HG03558 (cell line): ENCODE measurements at regions not wholly inside any gene's neighbourhood (a gene's known extent, or its start where the extent isn't known, plus 50 kb on each side); places are given as distances from the start of the nearest gene placed in this dataset.

Source experiments
- ATAC-seq: cut with Tn5 transposase; IDR thresholded peaks from one replicate; pipeline ENCODE4 v1.9.1; 2021; ENCODE audit warnings: moderate number of reproducible peaks; ENCODE audit not compliant: unreplicated experiment; ENCODE audit errors: extremely low read depth

DNA sequence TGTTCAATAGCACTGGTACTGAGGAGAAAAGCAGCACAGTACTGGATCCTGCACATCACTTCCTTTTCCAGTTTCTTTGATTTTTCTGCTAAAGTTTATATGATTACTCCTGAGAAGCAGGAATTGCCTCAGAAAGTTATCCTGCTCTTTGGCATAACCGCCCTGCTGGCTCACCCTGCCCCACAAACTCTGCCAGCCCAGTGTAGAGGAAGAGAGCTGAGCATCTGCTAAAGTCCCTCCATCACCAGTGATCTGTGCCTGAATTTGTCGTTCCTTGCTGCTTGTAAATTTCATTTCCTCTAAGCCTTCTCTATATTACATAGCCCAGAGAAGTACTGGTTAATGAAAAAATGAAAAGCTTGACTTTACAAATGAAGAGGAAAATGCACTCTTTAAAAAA is 87.0 kb upstream of the C1orf21 start:
- ATAC-seq = no peak

DNA sequence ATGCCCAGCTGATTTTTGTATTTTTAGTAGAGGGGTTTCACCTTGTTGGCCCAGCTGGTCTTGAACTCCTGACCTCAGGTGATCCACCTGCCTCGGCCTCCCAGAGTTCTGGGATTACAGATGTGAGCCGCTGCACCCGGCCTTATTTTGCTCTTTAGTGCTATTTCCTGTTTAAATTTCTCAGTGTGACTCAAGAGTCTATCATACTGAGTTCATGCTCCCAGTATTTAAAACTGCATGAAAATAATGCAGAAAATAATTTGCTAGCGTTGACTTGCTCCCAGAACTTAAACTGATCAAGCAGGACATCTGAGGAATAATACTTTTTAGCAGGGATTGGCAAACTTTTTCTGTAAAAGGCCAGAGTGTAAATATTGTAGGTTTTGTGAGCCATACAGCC is 86.4 kb upstream of the C1orf21 start:
- no peak for ATAC-seq

DNA sequence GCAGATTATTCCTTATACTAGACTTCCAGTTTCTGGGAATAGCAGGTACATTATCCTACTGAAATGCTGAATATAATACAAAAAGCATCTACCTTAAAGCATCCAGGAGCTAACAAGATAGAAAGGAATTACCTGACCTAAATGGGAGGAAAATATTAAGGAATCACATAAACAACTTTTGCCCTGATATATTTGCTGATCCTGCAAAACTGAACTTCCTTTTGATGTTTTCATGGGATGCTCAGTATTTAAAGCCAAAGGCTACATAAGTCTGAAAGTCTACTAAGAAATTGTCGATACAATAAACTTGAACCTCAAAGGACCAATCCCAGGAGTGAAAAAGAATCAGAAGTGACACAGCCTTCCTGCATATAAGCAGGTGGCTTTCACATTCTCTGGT is 85.6 kb upstream of the C1orf21 start:
- ATAC-seq = no peak

- ATAC-seq = no peak
Measured at GRCh38 chr1:184302346-184302745, 84.5 kb upstream of the C1orf21 start.

GRCh38 chr1:184310157-184310819 is 76.5 kb upstream of the C1orf21 start:
- ATAC-seq = no peak

GRCh38 chr1:184311580-184311979 is 75.2 kb upstream of the C1orf21 start:
- ATAC-seq = no peak

- no peak for ATAC-seq
Measured at GRCh38 chr1:184315254-184315653, 71.6 kb upstream of the C1orf21 start.

GRCh38 chr1:184319879-184320278 is 67.0 kb upstream of the C1orf21 start:
- no peak for ATAC-seq

- no peak for ATAC-seq
Measured at GRCh38 chr1:184322253-184322652, 64.6 kb upstream of the C1orf21 start.

- ATAC-seq = no peak
Measured at GRCh38 chr1:184324972-184325371, 61.9 kb upstream of the C1orf21 start.

DNA sequence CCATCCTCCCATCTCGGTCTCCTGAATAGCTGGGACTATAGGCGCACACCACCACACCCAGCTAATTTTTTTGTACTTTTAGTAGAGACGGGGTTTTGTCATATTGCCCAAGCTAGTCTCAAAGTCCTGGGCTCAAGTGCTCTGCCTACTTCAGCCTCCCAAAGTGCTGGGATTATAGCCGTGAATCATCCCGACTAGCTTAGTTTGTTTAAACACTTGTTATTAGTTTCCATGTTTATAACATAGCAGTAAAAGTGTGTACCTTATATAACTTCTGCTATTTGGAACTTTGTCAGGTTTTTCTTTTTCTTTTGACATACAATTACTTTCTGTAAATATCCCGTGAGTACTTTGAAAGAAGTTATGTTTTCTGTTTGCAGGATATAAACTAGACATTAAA is 60.6 kb upstream of the C1orf21 start:
- no peak for ATAC-seq

DNA sequence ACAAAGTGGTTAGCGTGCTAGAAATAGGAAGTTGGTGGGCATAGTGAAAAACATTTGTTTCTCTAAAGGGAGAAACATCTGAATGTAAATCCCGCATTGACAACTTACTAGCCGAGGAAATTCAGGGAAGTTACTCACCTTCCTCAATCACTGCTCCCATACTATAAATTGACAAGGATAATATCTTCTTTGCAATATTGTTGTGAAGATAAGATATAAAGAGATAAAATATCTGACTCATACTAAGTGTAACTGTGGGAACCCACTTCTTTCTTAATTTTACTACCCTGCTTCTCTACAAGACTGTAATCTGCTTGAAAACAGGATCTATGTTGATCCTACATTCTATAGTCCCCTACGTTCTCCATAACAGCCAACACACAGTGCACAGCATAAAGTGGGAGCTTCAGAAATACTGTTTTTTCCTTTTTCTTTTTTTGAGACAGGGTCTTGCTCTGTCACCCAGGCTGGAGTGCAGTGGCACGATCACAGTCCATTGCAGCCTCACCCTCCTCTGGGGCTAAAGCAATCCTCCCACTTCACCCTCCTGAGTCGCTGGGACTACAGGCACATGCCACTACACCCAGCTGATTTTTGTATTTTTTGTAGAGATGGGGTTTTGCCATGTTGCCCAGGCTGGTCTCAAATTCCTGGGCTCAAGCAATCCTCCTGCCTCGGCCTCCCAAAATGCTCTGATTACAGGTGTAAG is 57.4 kb upstream of the C1orf21 start:
- ATAC-seq = no peak

DNA sequence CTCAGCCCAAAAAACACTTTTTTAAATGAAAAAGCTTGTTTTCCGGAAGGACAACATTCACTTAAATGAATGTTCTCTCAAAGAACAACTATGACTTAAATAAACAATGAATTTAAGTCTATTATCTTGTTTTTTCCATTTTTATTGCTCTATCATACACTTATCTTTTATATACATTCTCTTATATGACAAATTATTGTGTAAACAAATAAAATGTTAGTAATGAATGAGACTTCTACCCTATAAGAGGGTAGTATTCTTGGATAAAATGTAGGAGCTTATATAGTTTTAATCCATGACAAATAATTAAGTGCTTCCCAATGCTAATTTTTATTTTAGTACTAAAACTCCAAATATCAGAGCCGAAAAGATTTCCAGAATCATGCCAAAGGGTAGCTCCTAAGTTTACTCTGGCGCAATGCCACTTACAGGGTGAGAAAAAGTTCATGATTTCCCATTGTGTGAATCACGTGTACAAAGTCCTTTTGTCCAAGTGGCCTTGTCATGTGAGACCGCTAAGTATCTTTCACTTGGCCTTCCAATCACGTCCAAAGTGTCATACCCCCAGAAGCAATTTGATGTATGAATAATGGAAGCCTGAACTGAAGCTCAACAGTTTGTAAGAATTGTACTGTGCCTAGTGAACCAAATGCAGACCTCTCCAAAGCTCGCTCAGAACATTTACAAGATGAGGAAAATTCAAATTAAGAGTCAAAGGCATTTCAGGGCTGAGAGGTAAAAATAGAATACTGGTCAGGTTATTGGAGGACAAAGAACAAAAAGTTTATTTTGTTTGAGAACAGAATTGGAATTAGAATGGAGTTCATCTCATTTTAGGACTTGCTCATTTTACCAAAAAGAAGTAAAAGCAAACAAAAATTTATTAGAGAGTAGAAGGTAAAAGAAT is 56.6 kb upstream of the C1orf21 start:
- ATAC-seq = no peak

- no peak for ATAC-seq
Measured at GRCh38 chr1:184330875-184331274, 56.0 kb upstream of the C1orf21 start.
